ENCODE measurements at regions not wholly inside any gene's neighbourhood (a gene's known extent, or its start where the extent isn't known, plus 50 kb on each side); places are given as distances from the start of the nearest gene placed in this dataset.
"Not testable (repeated sequence)": the region's sequence is repeated elsewhere in the genome, so short reads cannot be mapped to it uniquely, and the experiment has no call there.

DNA sequence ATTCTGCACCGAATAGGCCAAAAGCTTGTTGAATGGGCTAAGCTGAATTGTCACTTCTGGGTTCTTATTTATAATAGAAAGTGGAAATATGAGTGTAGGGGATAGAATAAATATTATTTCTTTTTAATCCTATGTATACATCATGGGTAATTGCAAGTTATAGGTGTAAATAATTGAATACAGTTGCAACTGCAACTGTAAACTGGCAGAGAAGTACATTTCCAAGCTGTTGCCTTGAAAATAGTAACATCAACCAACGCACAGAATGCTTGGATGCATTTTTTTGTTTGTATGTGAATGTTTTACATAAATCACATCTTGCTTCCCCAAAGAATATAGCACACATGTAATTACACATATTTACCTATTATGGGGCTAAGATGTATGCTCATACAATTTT is 234.1 kb downstream of the NNT start:
- Histone ChIP-seq H3F3A (ENCODE audit: insufficient read depth, low read length, poor library complexity, severe bottlenecking) (no peaks in the 10 kb centered on the region), H3K36me3 (ENCODE audit: insufficient read depth, low read length) (no peaks in the 10 kb centered on the region), H3K27me3 (ENCODE audit: insufficient read depth, low read depth, low read length) (no peaks in the 10 kb centered on the region), H3K79me2 (replicated peaks; ENCODE audit: insufficient read depth, low read length) (no peaks in the 10 kb centered on the region), H3K9me2 (ENCODE audit: insufficient read depth, low read length) (no peaks in the 10 kb centered on the region), H3K9me3 (ENCODE audit: low read length) (no peaks in the 10 kb centered on the region), H3K9ac (ENCODE audit: low read length) (no peak overlapping the region), H3K4me2 (ENCODE audit: low read length) (no peak overlapping the region), H3K27ac (ENCODE audit: low read length) (no peak overlapping the region), H4K20me1 (ENCODE audit: insufficient read depth) (no peaks in the 10 kb centered on the region), H3K4me3 (ENCODE audit: low read length) (no peak overlapping the region), H2AFZ (ENCODE audit: low read depth, low read length) (no peak overlapping the region)
- no peak for TF ChIP-seq EZH2 (IDR thresholded peaks at IDR 0.05; ENCODE audit: borderline replicate concordance, insufficient read depth, low read length, poor library complexity, severe bottlenecking)
- TF ChIP-seq, protein P1, sequence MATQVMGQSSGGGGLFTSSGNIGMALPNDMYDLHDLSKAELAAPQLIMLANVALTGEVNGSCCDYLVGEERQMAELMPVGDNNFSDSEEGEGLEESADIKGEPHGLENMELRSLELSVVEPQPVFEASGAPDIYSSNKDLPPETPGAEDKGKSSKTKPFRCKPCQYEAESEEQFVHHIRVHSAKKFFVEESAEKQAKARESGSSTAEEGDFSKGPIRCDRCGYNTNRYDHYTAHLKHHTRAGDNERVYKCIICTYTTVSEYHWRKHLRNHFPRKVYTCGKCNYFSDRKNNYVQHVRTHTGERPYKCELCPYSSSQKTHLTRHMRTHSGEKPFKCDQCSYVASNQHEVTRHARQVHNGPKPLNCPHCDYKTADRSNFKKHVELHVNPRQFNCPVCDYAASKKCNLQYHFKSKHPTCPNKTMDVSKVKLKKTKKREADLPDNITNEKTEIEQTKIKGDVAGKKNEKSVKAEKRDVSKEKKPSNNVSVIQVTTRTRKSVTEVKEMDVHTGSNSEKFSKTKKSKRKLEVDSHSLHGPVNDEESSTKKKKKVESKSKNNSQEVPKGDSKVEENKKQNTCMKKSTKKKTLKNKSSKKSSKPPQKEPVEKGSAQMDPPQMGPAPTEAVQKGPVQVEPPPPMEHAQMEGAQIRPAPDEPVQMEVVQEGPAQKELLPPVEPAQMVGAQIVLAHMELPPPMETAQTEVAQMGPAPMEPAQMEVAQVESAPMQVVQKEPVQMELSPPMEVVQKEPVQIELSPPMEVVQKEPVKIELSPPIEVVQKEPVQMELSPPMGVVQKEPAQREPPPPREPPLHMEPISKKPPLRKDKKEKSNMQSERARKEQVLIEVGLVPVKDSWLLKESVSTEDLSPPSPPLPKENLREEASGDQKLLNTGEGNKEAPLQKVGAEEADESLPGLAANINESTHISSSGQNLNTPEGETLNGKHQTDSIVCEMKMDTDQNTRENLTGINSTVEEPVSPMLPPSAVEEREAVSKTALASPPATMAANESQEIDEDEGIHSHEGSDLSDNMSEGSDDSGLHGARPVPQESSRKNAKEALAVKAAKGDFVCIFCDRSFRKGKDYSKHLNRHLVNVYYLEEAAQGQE (IDR thresholded peaks at IDR 0.05; ENCODE audit: borderline replicate concordance) = no peak
- TF ChIP-seq, protein P2, sequence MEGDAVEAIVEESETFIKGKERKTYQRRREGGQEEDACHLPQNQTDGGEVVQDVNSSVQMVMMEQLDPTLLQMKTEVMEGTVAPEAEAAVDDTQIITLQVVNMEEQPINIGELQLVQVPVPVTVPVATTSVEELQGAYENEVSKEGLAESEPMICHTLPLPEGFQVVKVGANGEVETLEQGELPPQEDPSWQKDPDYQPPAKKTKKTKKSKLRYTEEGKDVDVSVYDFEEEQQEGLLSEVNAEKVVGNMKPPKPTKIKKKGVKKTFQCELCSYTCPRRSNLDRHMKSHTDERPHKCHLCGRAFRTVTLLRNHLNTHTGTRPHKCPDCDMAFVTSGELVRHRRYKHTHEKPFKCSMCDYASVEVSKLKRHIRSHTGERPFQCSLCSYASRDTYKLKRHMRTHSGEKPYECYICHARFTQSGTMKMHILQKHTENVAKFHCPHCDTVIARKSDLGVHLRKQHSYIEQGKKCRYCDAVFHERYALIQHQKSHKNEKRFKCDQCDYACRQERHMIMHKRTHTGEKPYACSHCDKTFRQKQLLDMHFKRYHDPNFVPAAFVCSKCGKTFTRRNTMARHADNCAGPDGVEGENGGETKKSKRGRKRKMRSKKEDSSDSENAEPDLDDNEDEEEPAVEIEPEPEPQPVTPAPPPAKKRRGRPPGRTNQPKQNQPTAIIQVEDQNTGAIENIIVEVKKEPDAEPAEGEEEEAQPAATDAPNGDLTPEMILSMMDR (IDR thresholded peaks at IDR 0.05; ENCODE audit: poor library complexity, severe bottlenecking) = no peak
- no peak for TF ChIP-seq SMC3 (conservative IDR thresholded peaks at IDR 0.05; ENCODE audit: poor library complexity)
- TF ChIP-seq EP300 (conservative IDR thresholded peaks at IDR 0.05; ENCODE audit: poor library complexity, severe bottlenecking) = no peak
- TF ChIP-seq RAD21 (conservative IDR thresholded peaks at IDR 0.05) = no peak
- no peak for TF ChIP-seq POLR2AphosphoS5 (IDR thresholded peaks at IDR 0.05)

DNA sequence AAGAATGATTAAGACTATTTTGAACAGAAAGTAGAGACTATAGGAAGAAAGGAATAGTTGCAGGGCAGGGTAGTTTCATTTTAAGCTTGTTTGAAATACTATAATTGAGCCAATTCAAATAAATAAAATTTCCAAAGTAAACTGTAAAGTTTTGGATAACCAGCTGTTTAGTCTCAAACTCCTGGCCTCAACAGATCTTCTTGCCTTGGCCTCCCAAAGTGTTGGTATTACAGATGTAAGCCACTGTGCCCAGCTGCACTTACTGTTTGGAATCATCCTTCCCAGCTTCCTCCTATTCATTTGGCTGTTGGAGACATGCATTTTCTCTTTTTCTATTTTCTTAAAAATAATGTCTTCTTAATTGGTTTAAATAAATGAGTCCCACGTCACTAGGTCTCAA is 231.0 kb downstream of the NNT start:
- no peak overlapping the region for H3K4me3 ChIP-seq (ENCODE audit: low read length)
- H3K9me3 ChIP-seq (ENCODE audit: low read length) = no peaks in the 10 kb centered on the region
- H3K9ac ChIP-seq (ENCODE audit: low read length) = no peak overlapping the region
- H3K9me2 ChIP-seq (ENCODE audit: insufficient read depth, low read length) = no peaks in the 10 kb centered on the region
- no peaks in the 10 kb centered on the region for H4K20me1 ChIP-seq (ENCODE audit: insufficient read depth)
- TF ChIP-seq, protein P1 (IDR thresholded peaks at IDR 0.05; ENCODE audit: borderline replicate concordance) = no peak
- TF ChIP-seq POLR2AphosphoS5 (IDR thresholded peaks at IDR 0.05) (no peak), EP300 (conservative IDR thresholded peaks at IDR 0.05; ENCODE audit: poor library complexity, severe bottlenecking) (no peak), TAF1 (IDR thresholded peaks at IDR 0.05; ENCODE audit: low read depth) (no peak), MXI1 (conservative IDR thresholded peaks at IDR 0.05; ENCODE audit: poor library complexity, severe bottlenecking) (no peak), EZH2 (IDR thresholded peaks at IDR 0.05; ENCODE audit: borderline replicate concordance, insufficient read depth, low read length, poor library complexity, severe bottlenecking) (no peak), RAD21 (conservative IDR thresholded peaks at IDR 0.05) (no peak), SMC3 (conservative IDR thresholded peaks at IDR 0.05; ENCODE audit: poor library complexity) (no peak)
- TF ChIP-seq, protein P2 (IDR thresholded peaks at IDR 0.05; ENCODE audit: poor library complexity, severe bottlenecking) = no peak
- no peaks in the 10 kb centered on the region for H3K79me2 ChIP-seq (replicated peaks; ENCODE audit: insufficient read depth, low read length)
- no peaks in the 10 kb centered on the region for H3K36me3 ChIP-seq (ENCODE audit: insufficient read depth, low read length)
- H3F3A ChIP-seq (ENCODE audit: insufficient read depth, low read length, poor library complexity, severe bottlenecking) = no peaks in the 10 kb centered on the region
- H3K4me2 ChIP-seq (ENCODE audit: low read length) = no peak overlapping the region
- H3K27me3 ChIP-seq (ENCODE audit: insufficient read depth, low read depth, low read length) = no peaks in the 10 kb centered on the region
- no peak overlapping the region for H3K27ac ChIP-seq (ENCODE audit: low read length)
- H2AFZ ChIP-seq (ENCODE audit: low read depth, low read length) = no peak overlapping the region

DNA sequence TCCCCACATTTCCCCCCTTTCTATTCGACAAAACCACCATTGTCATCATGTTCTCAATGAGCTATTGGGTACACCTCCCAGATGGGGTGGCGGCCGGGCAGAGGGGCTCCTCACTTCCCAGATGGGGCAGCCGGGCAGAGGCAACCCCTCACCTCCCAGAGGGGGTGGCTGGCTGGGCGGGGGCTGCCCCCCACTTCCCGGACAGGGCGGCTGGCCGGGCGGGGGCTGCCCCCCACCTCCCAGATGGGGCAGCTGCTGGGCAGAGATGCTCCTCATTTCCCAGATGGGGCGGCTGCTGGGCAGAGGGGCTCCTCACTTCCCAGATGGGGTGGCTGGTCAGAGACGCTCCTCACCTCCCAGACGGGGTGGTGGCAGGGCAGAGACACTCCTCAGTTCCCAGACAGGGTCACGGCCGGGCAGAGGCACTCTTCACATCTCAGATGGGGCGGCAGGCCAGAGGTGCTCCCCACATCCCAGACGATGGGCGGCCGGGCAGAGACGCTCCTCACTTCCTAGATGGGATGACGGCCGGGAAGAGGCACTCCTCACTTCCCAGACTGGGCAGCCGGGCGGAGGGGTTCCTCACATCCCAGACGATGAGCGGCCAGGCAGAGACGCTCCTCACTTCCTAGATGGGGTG is 221.5 kb downstream of the NNT start:
- not testable (repeated sequence) for H3K36me3 ChIP-seq (ENCODE audit: insufficient read depth, low read length); H3K9ac ChIP-seq (ENCODE audit: low read length); H3K9me2 ChIP-seq (ENCODE audit: insufficient read depth, low read length); H3K4me2 ChIP-seq (ENCODE audit: low read length); H4K20me1 ChIP-seq (ENCODE audit: insufficient read depth); H2AFZ ChIP-seq (ENCODE audit: low read depth, low read length); H3K27me3 ChIP-seq (ENCODE audit: insufficient read depth, low read depth, low read length); H3K27ac ChIP-seq (ENCODE audit: low read length); H3F3A ChIP-seq (ENCODE audit: insufficient read depth, low read length, poor library complexity, severe bottlenecking); H3K4me3 ChIP-seq (ENCODE audit: low read length); H3K79me2 ChIP-seq (replicated peaks; ENCODE audit: insufficient read depth, low read length); H3K9me3 ChIP-seq (ENCODE audit: low read length)

Data from neural cell (in vitro differentiated cells).